ENCODE measurements at regions not wholly inside any gene's neighbourhood (a gene's known extent, or its start where the extent isn't known, plus 50 kb on each side); places are given as distances from the start of the nearest gene placed in this dataset.

- no peak for FAIRE-seq
- ATAC-seq: no peak
- H3K79me2 ChIP-seq (ENCODE audit: insufficient read depth, low read length): no peaks in the 10 kb centered on the region
- H3K4me3 ChIP-seq (replicated peaks in 1 of 3; ENCODE audit: insufficient read depth in 1 of 3, low read depth in 2 of 3, low read length in 3 of 3): no peak overlapping the region
- H3K36me3 ChIP-seq (replicated peaks in 1 of 2; ENCODE audit: control insufficient read depth in 1 of 2, insufficient read depth in 2 of 2, low read length in 2 of 2): no peaks in the 10 kb centered on the region
- TF ChIP-seq ZBED4 (CRISPR knock-in tag; IDR thresholded peaks at IDR 0.05; ENCODE audit: borderline replicate concordance) (no peak), IKZF1 (IDR thresholded peaks at IDR 0.05) (no peak), ZNF530 (CRISPR knock-in tag; IDR thresholded peaks at IDR 0.05; ENCODE audit: low read depth) (no peak), MXD4 (CRISPR knock-in tag; IDR thresholded peaks at IDR 0.05) (no peak), ZNF260 (CRISPR knock-in tag; IDR thresholded peaks at IDR 0.05; ENCODE audit: borderline replicate concordance, low read depth) (no peak), ZNF704 (CRISPR knock-in tag; IDR thresholded peaks at IDR 0.05; ENCODE audit: borderline replicate concordance) (no peak)
- in situ Hi-C loops (cut with HindIII; ENCODE audit: extremely low pct_ligation_motif_present, low pct_unique_long_range_greater_than_20kb) (no loop called here), intact Hi-C loops (cut with micrococcal nuclease; ENCODE audit: unreplicated experiment) (no loop called here)
- DNase-seq (ENCODE audit: low spot score): no peak
- CTCF ChIA-PET (ENCODE audit: low intra/inter-chr PET ratio, low total read pairs): no interaction called here
- BruUV-seq (replicated peaks): no TSS peak
- no peak overlapping the region for H3K27ac ChIP-seq (ENCODE audit: extremely low read length, insufficient read depth, low read length)
- no peak overlapping the region for H3K9ac ChIP-seq (ENCODE audit: insufficient read depth, low read depth, low read length)
- no peak overlapping the region for H2AFZ ChIP-seq (ENCODE audit: low read length)
- no peak overlapping the region for H3K4me2 ChIP-seq (ENCODE audit: low read depth, low read length)
- H3K9me3 ChIP-seq (ENCODE audit: low read length): no peaks in the 10 kb centered on the region
- H3K4me1 ChIP-seq (ENCODE audit: insufficient read depth, low read length): no peaks in the 10 kb centered on the region
- 45% methylated on average over 4 of the region's 4 CpGs for WGBS (ENCODE audit: low lambda C conversion rate)
- no peaks in the 10 kb centered on the region for H4K20me1 ChIP-seq (ENCODE audit: insufficient read depth, low read length)
- H3K27me3 ChIP-seq (ENCODE audit: control insufficient read depth in 1 of 2, insufficient read depth in 2 of 2, low read length in 2 of 2): no peaks in the 10 kb centered on the region; a peak in 3 of 5 replicates
- POLR2A ChIA-PET: no interaction called here
Observed at GRCh38 chr11:116242006-116242405, 530.8 kb downstream of the BUD13 start.

Data from HepG2 (cell line).